GM18868 (cell line): ENCODE measurements at regions not wholly inside any gene's neighbourhood (a gene's known extent, or its start where the extent isn't known, plus 50 kb on each side); places are given as distances from the start of the nearest gene placed in this dataset.

ENCODE experiments used
- ATAC-seq: cut with Tn5 transposase; IDR thresholded peaks from one replicate; pipeline ENCODE4 v1.9.1; 2021; ENCODE audit warnings: mild to moderate bottlenecking, moderate library complexity; ENCODE audit not compliant: unreplicated experiment

DNA sequence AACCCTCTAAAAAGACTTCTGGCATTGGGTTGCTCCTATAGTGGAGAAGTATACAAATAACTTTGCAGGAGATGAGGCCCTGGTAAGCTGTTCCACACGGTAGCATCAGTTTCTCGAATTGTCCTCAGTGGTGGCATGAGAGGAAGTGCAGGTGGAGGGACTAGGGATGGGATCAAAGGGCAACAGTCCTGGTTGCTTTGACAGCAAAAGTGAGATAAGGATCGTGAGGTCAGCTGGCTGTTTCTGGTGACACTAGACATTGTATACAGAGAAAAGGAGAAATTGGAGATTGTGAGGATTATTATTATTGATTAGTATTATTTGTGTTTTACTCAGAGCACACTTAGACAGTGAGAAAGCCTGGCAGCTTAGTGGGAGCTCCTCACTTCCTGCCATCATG, 61.3 kb upstream of the EXOC2 start:
- ATAC-seq: no peak

DNA sequence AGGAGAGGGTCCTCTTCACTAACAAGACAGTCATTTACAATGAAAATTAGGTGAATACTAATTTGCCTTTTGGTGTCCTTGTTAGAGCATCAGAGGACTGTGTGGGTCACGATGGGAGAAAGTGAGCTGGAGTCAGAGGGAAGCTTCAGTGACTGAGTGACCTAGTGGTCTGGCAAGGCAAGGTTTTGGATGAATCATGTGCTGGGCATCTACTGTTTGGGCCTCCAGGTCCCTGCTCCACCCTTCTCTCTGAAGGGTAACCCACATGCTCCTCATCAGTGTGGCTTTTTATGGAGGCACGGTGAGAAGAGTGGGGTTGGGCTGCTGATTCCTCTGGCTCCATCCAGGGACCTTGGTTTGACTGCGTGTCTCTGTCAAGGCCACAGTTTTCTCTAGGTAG, 60.5 kb upstream of the EXOC2 start:
- ATAC-seq: no peak

DNA sequence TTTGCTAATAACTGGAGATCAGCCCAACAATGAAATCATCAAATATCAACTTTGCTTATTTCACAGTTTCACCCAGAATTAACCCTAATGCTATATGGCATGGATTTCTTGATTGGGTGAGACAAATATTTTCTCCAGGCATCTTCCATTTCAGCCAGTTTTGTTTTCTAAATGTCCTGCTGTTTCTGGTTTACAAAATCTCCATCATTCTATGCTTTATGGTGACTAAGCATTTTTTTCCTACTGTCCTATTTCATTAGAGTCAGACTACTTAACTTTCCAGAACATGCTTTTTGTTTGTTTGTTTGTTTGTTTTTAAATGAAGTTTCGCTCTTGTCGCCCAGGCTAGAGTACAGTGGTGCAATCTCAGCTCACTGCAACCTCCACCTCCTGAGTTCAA, 59.5 kb upstream of the EXOC2 start:
- ATAC-seq: no peak

DNA sequence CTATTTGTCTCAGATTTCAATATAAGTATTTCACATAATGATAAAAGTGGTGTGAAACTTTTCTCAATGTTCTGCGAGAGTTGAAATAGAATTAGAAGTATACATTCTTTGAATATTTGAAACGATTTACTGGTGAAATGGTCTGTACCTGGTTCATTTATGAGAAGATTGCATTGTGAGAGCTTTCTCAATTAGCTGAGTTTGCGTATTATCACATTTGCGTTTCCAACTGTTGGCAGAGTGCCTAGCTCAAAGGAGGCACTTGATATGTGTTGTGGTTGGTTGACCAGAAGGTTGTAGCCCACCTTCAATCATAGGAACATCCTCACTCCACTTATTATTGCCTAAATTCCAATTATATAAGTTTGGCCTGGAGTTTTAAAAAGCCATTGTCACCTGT, 58.8 kb upstream of the EXOC2 start:
- no peak for ATAC-seq

DNA sequence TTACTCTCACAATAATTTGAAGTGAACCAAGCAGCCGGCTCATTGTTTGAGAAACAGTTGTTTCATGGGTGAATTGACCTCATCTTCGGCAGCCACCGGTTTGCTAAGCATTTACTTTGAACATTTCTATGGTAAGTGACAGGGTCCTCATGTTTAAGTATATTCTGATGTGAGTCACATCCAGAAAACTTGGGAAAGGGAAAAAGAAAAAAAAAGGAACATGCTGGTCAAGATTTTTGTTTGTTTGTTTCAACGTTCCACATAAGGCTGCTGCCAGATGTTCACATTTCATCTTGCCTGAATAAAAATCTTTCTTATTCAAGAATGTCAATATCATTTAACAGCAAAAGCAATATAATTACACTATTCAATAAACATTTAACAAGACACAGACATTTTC, 55.0 kb upstream of the EXOC2 start:
- ATAC-seq: no peak

DNA sequence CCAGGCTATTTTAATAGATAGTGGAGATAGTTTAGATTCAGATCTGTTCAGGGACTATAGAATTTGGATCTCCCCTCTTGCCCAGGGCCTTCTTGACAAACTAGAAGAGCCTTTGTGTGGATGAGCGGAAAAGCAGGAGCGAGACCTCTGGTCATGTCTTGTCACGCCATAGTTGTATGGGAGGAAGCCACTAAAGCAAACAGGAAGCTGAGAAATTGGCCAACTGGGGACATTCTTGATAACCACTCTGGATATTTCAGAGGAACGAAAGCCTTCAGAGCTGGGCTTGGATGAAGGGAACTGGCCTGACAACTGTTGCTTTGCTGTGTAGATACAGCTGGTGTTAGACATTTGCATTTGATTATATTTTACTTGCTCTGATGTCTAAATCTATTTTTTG, 54.1 kb upstream of the EXOC2 start:
- no peak for ATAC-seq

DNA sequence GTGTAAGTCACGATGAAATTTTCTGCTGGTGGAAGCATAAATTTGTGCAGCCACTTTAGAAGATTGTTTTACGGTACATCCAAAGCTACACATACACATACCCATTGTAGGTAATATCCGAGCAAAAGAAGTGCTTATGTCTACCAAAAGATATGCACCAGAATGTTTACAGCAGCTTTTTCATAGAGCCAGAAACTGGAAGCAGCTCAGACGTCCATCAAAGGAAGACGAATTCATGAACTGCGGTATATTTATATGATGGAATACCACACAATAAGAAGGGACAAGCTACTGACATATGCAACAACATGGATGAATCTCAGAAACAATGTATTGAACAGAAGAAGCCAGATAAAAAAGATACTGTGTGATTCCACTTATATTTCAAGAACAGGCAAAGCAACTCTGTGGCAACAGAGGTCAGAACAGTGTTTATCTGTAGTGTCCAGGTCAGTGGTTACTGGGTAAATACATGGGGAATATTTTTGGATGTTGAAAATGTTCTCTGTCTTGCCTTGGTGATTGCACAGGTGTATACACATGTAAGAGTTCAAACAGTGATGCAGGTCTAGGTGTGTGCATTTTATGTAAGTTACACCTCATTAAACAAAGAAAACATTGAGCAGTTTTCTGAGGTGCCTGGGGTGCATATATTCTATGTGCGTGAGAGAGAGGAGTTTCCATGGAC, 51.9 kb upstream of the EXOC2 start:
- no peak for ATAC-seq

DNA sequence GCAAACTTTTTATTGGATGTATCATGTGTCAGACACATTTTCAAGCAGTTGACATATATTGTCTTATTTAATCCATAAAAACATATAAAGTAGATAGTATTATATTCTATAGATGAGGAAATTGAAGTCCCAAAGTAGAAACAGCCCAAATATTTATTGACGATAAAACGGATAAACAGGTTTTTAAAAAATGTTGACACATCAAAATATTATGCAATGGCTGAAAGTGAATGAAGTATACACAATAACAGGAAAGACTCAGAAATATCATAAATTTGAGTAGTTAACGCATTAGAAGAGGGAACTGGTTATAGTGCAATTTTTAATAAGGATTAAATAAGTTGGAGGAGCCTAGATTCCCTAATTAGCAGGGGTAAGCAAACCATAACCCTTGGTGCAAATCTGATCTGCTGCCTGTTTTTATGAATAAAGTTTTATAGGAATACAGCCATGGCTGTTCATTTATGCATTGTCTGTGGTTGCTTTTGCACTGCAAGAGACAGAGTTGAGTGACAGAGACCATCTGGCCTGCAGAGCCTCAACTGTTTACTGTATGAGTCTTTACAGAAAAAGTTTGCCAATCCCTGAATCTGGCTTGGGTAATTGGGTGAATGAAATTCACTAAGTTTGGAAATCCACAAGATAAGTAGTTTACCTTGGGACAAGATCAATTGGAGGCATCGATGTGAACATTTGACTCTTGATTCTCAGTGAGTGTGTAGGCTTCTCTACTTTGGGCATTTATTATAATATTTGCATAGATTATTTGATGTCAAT, 50.6 kb upstream of the EXOC2 start:
- ATAC-seq: no peak
